ENCODE measurements at regions not wholly inside any gene's neighbourhood (a gene's known extent, or its start where the extent isn't known, plus 50 kb on each side); places are given as distances from the start of the nearest gene placed in this dataset.

GRCh38 chr11:80383655-80384054 lies 942.8 kb upstream of the TENM4 start:
- Histone ChIP-seq H3K4me3 (ENCODE audit: low read length) (no peak overlapping the region), H3K9me3 (ENCODE audit: control insufficient read depth, low read length) (no peaks in the 10 kb centered on the region), H3K4me1 (ENCODE audit: control insufficient read depth, insufficient read depth, low read length) (no peaks in the 10 kb centered on the region), H3K9ac (ENCODE audit: extremely low read depth, low read length, poor library complexity, severe bottlenecking) (no peak overlapping the region), H3K27ac (ENCODE audit: low read depth, low read length) (no peak overlapping the region), H3K27me3 (ENCODE audit: control insufficient read depth, insufficient read depth, low read length, poor library complexity, severe bottlenecking) (no peaks in the 10 kb centered on the region), H3K36me3 (ENCODE audit: control insufficient read depth, insufficient read depth, low read length) (no peaks in the 10 kb centered on the region)
- TF ChIP-seq CTCF (conservative IDR thresholded peaks at IDR 0.05), result peak; percentile 62
- Mint-ChIP-seq H3K27me3 (ENCODE audit: insufficient read depth) (no peaks in the 10 kb centered on the region), H3K4me1 (peaks cover 30% of the 10 kb centered on the region), H3K9me3 (peaks cover 2% of the 10 kb centered on the region), H3K27ac (no peak overlapping the region), H3K36me3 (ENCODE audit: low read depth) (no peaks in the 10 kb centered on the region), H3K4me3 (no peak overlapping the region)
- DNase-seq, result peak; percentile 73
- WGBS, 2 experiments (ENCODE audit: insufficient coverage in 1 of 2, insufficient read length in 1 of 2), result 60 to 77% methylated on average over 1 to 3 of the region's 3 CpGs

GRCh38 chr11:80379620-80380278 lies 938.9 kb upstream of the TENM4 start:
- Histone ChIP-seq H3K27me3 (ENCODE audit: control insufficient read depth, insufficient read depth, low read length, poor library complexity, severe bottlenecking) (no peaks in the 10 kb centered on the region), H3K36me3 (ENCODE audit: control insufficient read depth, insufficient read depth, low read length) (no peaks in the 10 kb centered on the region), H3K4me3 (ENCODE audit: low read length) (no peak overlapping the region), H3K9ac (ENCODE audit: extremely low read depth, low read length, poor library complexity, severe bottlenecking) (no peak overlapping the region), H3K4me1 (ENCODE audit: control insufficient read depth, insufficient read depth, low read length) (no peaks in the 10 kb centered on the region), H3K27ac (ENCODE audit: low read depth, low read length) (no peak overlapping the region), H3K9me3 (ENCODE audit: control insufficient read depth, low read length) (no peaks in the 10 kb centered on the region)
- no peaks in the 10 kb centered on the region for H3K36me3 Mint-ChIP-seq (ENCODE audit: low read depth)
- TF ChIP-seq CTCF (conservative IDR thresholded peaks at IDR 0.05), result no peak
- no peak overlapping the region for H3K4me3 Mint-ChIP-seq
- H3K27ac Mint-ChIP-seq, result no peak overlapping the region
- H3K27me3 Mint-ChIP-seq (ENCODE audit: insufficient read depth), result no peaks in the 10 kb centered on the region
- peaks cover 23% of the 10 kb centered on the region for H3K4me1 Mint-ChIP-seq
- H3K9me3 Mint-ChIP-seq, result peaks cover 2% of the 10 kb centered on the region
- DNase-seq, result no peak
- 100% methylated on average over 1 of the region's 1 CpG for WGBS, 2 experiments (ENCODE audit: insufficient coverage in 1 of 2, insufficient read length in 1 of 2)

GRCh38 chr11:80371931-80372330 lies 931.1 kb upstream of the TENM4 start:
- no peak overlapping the region for H3K4me3 Mint-ChIP-seq
- H3K36me3 ChIP-seq (ENCODE audit: control insufficient read depth, insufficient read depth, low read length), result no peaks in the 10 kb centered on the region
- no peak overlapping the region for H3K27ac ChIP-seq (ENCODE audit: low read depth, low read length)
- no peak for DNase-seq
- no peaks in the 10 kb centered on the region for H3K9me3 Mint-ChIP-seq
- no peaks in the 10 kb centered on the region for H3K27me3 ChIP-seq (ENCODE audit: control insufficient read depth, insufficient read depth, low read length, poor library complexity, severe bottlenecking)
- no peaks in the 10 kb centered on the region for H3K4me1 ChIP-seq (ENCODE audit: control insufficient read depth, insufficient read depth, low read length)
- H3K4me1 Mint-ChIP-seq, result no peaks in the 10 kb centered on the region
- 90 to 94% methylated on average over 2 to 6 of the region's 6 CpGs for WGBS, 2 experiments (ENCODE audit: insufficient coverage in 1 of 2, insufficient read length in 1 of 2)
- TF ChIP-seq CTCF (conservative IDR thresholded peaks at IDR 0.05), result no peak
- H3K9me3 ChIP-seq (ENCODE audit: control insufficient read depth, low read length), result no peaks in the 10 kb centered on the region
- no peak overlapping the region for H3K4me3 ChIP-seq (ENCODE audit: low read length)
- no peaks in the 10 kb centered on the region for H3K27me3 Mint-ChIP-seq (ENCODE audit: insufficient read depth)
- H3K36me3 Mint-ChIP-seq (ENCODE audit: low read depth), result no peaks in the 10 kb centered on the region
- no peak overlapping the region for H3K27ac Mint-ChIP-seq
- no peak overlapping the region for H3K9ac ChIP-seq (ENCODE audit: extremely low read depth, low read length, poor library complexity, severe bottlenecking)

Data from endodermal cell (in vitro differentiated cells).